SK-N-SH treated with all-trans-retinoic acid at 6 μM for 48 hours (cell line): ENCODE measurements at regions not wholly inside any gene's neighbourhood (a gene's known extent, or its start where the extent isn't known, plus 50 kb on each side); places are given as distances from the start of the nearest gene placed in this dataset.

ENCODE experiments used
- ATAC-seq: fragments of 200-7000 bp; cut with Tn5 transposase; 3 replicates; pipeline ENCODE4 v1.9.1; 2020; ENCODE audit warnings: mild to moderate bottlenecking, moderate library complexity
- CREB5 ChIP-seq: fragments of 250-450 bp; sonication (Bioruptor Pico); IDR thresholded peaks from 2 replicates; pipeline ENCODE4 v1.5.1; 2020; ENCODE audit warnings: low read depth, mild to moderate bottlenecking, moderate library complexity
- CSDC2 ChIP-seq: fragments of 250-450 bp; sonication (Bioruptor Pico); IDR thresholded peaks from 2 replicates; pipeline ENCODE4 v1.5.0; 2020; ENCODE audit warnings: mild to moderate bottlenecking, moderate library complexity
- ESRRG ChIP-seq: fragments of 250-450 bp; sonication (Bioruptor Pico); IDR thresholded peaks from 2 replicates; pipeline ENCODE4 v1.6.1; 2021; ENCODE audit warnings: mild to moderate bottlenecking
- GLIS3 ChIP-seq: fragments of 250-450 bp; sonication (Bioruptor Pico); IDR thresholded peaks from 2 replicates; pipeline ENCODE4 v1.5.0; 2020; ENCODE audit warnings: mild to moderate bottlenecking, moderate library complexity
- ISL1 ChIP-seq: fragments of 250-450 bp; sonication (Bioruptor Pico); IDR thresholded peaks from 2 replicates; pipeline ENCODE4 v2.1.2; 2022; ENCODE audit warnings: mild to moderate bottlenecking, moderate library complexity
- OSR1 ChIP-seq: fragments of 250-450 bp; sonication (Bioruptor Pico); IDR thresholded peaks from 2 replicates; pipeline ENCODE4 v1.8.0; 2022; ENCODE audit warnings: moderate library complexity, mild to moderate bottlenecking, inconsistent platforms
- PPARA ChIP-seq: fragments of 250-450 bp; sonication (Bioruptor Pico); IDR thresholded peaks from 2 replicates; pipeline ENCODE4 v1.5.0; 2020; ENCODE audit warnings: mild to moderate bottlenecking, borderline replicate concordance
- RARB ChIP-seq: fragments of 250-450 bp; sonication (Bioruptor Pico); IDR thresholded peaks from 2 replicates; pipeline ENCODE4 v1.8.0; 2021; ENCODE audit warnings: mild to moderate bottlenecking, moderate library complexity
- SNAI2 ChIP-seq: fragments of 250-450 bp; sonication (Bioruptor Pico); IDR thresholded peaks from 2 replicates; pipeline ENCODE4 v1.5.0; 2020; ENCODE audit warnings: mild to moderate bottlenecking, moderate library complexity
- TCF4 ChIP-seq: fragments of 250-450 bp; sonication (Bioruptor Pico); IDR thresholded peaks from 2 replicates; pipeline ENCODE4 v1.8.0; 2021; ENCODE audit warnings: mild to moderate bottlenecking, moderate library complexity, borderline replicate concordance
- ZC3H10 ChIP-seq: fragments of 250-450 bp; sonication (Bioruptor Pico); IDR thresholded peaks from 2 replicates; pipeline ENCODE4 v1.5.1; 2021; ENCODE audit warnings: mild to moderate bottlenecking, moderate library complexity
- ZFP3 ChIP-seq: fragments of 250-450 bp; sonication (Bioruptor Pico); IDR thresholded peaks from 2 replicates; pipeline ENCODE4 v1.5.0; 2020; ENCODE audit warnings: mild to moderate bottlenecking, moderate library complexity
- ZFP30 ChIP-seq: fragments of 450-650 bp; formaldehyde crosslinking; IDR thresholded peaks from 2 replicates; pipeline ENCODE4 v1.5.0; 2022; ENCODE audit warnings: mild to moderate bottlenecking, moderate library complexity
- ZNF70 ChIP-seq: fragments of 450-650 bp; formaldehyde crosslinking; IDR thresholded peaks from 2 replicates; pipeline ENCODE4 v1.5.0; 2020; ENCODE audit warnings: mild to moderate bottlenecking, moderate library complexity
- ZNF8 ChIP-seq: fragments of 450-650 bp; formaldehyde crosslinking; IDR thresholded peaks from 2 replicates; pipeline ENCODE4 v1.5.0; 2020; ENCODE audit warnings: mild to moderate bottlenecking, moderate library complexity
- TF ChIP-seq, protein P1 (sequence below): fragments of 250-450 bp; sonication (Bioruptor Pico); IDR thresholded peaks from 2 replicates; pipeline ENCODE4 v1.5.0; 2020; ENCODE audit warnings: mild to moderate bottlenecking, moderate library complexity
- TF ChIP-seq, protein P2 (sequence below): fragments of 250-450 bp; sonication (Bioruptor Pico); IDR thresholded peaks from 2 replicates; pipeline ENCODE4 v1.8.0; 2021; ENCODE audit warnings: low read depth, mild to moderate bottlenecking, moderate library complexity, borderline replicate concordance
- TF ChIP-seq, protein P3 (sequence below): fragments of 250-450 bp; sonication (Bioruptor Pico); IDR thresholded peaks from 2 replicates; pipeline ENCODE4 v1.5.1; 2021; ENCODE audit warnings: mild to moderate bottlenecking, moderate library complexity

DNA sequence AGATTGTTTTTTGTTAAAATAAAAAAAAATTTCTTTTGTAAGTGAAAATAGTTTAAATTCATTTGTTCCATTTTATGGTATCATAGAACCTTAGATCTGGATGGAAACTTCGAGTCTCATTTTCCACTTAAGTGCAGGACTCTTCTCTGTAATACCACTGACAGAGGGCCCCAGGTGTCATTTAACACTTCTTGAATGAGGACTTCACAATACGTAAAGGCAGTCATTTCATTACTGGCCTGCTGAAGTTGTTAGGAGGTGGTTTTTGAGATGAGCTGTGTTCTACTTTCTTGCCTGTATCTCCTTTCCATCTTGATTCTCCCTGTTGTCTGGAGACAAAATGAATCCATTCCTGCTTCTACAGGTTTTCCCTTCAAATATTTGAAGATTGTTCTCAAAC, 455.3 kb downstream of the DMRT2 start (continued):
- no peak for TF ChIP-seq RARB (CRISPR knock-in tag)
- TF ChIP-seq GLIS3 (CRISPR knock-in tag) = no peak
- no peak for TF ChIP-seq ESRRG (CRISPR knock-in tag)

GRCh38 chr9:1510712-1511111, 460.6 kb downstream of the DMRT2 start:
- ATAC-seq = no peak
- TF ChIP-seq, protein P1, sequence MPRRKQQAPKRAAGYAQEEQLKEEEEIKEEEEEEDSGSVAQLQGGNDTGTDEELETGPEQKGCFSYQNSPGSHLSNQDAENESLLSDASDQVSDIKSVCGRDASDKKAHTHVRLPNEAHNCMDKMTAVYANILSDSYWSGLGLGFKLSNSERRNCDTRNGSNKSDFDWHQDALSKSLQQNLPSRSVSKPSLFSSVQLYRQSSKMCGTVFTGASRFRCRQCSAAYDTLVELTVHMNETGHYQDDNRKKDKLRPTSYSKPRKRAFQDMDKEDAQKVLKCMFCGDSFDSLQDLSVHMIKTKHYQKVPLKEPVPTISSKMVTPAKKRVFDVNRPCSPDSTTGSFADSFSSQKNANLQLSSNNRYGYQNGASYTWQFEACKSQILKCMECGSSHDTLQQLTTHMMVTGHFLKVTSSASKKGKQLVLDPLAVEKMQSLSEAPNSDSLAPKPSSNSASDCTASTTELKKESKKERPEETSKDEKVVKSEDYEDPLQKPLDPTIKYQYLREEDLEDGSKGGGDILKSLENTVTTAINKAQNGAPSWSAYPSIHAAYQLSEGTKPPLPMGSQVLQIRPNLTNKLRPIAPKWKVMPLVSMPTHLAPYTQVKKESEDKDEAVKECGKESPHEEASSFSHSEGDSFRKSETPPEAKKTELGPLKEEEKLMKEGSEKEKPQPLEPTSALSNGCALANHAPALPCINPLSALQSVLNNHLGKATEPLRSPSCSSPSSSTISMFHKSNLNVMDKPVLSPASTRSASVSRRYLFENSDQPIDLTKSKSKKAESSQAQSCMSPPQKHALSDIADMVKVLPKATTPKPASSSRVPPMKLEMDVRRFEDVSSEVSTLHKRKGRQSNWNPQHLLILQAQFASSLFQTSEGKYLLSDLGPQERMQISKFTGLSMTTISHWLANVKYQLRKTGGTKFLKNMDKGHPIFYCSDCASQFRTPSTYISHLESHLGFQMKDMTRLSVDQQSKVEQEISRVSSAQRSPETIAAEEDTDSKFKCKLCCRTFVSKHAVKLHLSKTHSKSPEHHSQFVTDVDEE (CRISPR knock-in tag) = no peak
- TF ChIP-seq ZFP3 (no peak), OSR1 (CRISPR knock-in tag) (no peak), RARB (CRISPR knock-in tag) (no peak), TCF4 (CRISPR knock-in tag) (no peak), CREB5 (no peak)

DNA sequence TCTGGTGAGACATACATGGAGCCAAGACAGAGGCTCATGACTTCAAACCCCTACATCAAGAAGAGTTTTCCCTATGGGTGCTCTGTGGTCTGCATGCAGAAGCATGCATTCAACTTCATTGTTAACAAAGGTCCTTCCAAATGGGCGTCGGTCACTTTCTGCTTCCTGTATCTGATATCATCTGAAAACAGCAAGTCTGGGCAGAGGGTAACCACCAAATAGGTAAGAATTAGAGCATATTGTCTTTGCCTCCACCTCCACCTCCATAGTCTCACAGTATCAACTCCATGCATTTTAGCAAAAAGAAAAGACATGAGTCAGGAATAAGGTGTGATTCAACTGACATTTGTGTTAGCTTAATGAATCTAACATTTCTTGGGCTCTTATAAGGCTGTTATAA, 462.9 kb downstream of the DMRT2 start:
- TF ChIP-seq ZFP30 = no peak
- no peak for TF ChIP-seq CSDC2 (CRISPR knock-in tag)
- TF ChIP-seq OSR1 (CRISPR knock-in tag) = no peak
- no peak for TF ChIP-seq ESRRG (CRISPR knock-in tag)
- TF ChIP-seq, all 23 proteins: peak for 0
- ATAC-seq = no peak

GRCh38 chr9:1514250-1514649, 464.1 kb downstream of the DMRT2 start:
- TF ChIP-seq GLIS3 (CRISPR knock-in tag) (no peak), ZNF8 (CRISPR knock-in tag) (no peak), PPARA (CRISPR knock-in tag) (no peak), RARB (CRISPR knock-in tag) (no peak), ZC3H10 (no peak), CSDC2 (CRISPR knock-in tag) (no peak), ZNF70 (CRISPR knock-in tag) (no peak), CREB5 (no peak), OSR1 (CRISPR knock-in tag) (no peak), ESRRG (CRISPR knock-in tag) (no peak)
- TF ChIP-seq, protein P2, sequence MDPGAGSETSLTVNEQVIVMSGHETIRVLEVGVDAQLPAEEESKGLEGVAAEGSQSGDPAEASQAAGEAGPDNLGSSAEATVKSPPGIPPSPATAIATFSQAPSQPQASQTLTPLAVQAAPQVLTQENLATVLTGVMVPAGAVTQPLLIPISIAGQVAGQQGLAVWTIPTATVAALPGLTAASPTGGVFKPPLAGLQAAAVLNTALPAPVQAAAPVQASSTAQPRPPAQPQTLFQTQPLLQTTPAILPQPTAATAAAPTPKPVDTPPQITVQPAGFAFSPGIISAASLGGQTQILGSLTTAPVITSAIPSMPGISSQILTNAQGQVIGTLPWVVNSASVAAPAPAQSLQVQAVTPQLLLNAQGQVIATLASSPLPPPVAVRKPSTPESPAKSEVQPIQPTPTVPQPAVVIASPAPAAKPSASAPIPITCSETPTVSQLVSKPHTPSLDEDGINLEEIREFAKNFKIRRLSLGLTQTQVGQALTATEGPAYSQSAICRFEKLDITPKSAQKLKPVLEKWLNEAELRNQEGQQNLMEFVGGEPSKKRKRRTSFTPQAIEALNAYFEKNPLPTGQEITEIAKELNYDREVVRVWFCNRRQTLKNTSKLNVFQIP (CRISPR knock-in tag) = no peak
- TF ChIP-seq, protein P3, sequence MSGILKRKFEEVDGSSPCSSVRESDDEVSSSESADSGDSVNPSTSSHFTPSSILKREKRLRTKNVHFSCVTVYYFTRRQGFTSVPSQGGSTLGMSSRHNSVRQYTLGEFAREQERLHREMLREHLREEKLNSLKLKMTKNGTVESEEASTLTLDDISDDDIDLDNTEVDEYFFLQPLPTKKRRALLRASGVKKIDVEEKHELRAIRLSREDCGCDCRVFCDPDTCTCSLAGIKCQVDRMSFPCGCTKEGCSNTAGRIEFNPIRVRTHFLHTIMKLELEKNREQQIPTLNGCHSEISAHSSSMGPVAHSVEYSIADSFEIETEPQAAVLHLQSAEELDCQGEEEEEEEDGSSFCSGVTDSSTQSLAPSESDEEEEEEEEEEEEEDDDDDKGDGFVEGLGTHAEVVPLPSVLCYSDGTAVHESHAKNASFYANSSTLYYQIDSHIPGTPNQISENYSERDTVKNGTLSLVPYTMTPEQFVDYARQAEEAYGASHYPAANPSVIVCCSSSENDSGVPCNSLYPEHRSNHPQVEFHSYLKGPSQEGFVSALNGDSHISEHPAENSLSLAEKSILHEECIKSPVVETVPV (CRISPR knock-in tag) = no peak
- TF ChIP-seq, all 23 proteins: peak for 0
- ATAC-seq = no peak

DNA sequence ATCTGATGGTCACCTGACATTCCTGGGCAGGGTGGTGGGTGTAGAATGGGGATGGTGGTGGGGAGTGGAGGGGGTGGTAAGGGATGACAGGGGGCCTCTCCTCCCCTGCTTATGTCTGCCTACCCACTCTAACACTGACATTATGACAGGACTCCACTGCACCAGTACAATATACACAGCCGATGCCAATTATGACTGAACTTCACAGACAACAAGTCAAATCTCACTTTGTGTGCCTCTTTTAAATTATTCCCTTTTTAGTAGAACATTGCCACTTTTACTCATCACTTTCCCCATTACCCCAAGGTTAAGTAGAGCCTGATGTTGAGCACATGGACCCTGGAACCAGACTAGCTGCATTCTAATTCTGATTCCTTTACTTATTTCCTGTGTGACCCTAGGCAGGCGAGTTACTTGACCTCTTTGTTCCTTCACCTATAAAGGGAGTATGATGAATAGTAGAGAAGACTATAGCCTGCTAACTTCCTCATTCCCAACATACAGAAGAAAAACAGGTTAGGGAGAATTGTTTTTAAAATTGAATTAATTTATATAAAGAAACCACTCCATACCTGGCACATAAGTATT, 464.7 kb downstream of the DMRT2 start:
- no peak for ATAC-seq
- TF ChIP-seq SNAI2 (CRISPR knock-in tag) (no peak), ZFP30 (no peak), ZC3H10 (no peak), ISL1 (no peak)
- TF ChIP-seq, protein P1 (CRISPR knock-in tag) = no peak
- TF ChIP-seq, all 23 proteins: peak for 0
